SK-N-SH (cell line): ENCODE measurements at regions not wholly inside any gene's neighbourhood (a gene's known extent, or its start where the extent isn't known, plus 50 kb on each side); places are given as distances from the start of the nearest gene placed in this dataset.

Experiments used
- CTCF ChIA-PET: fragments of 300-600, 350-600 bp; formaldehyde crosslinking; extraction: SDS; loops from one replicate; lab custom pipeline; 2021; lab: Yijun Ruan, JAX
- POLR2A ChIA-PET: fragments of 350-600 bp; sonication (Branson Sonifier 250); formaldehyde crosslinking; extraction: SDS; loops from one replicate; lab custom pipeline; 2020; ENCODE audit warnings: antibody characterized with exemption, inconsistent platforms; lab: Yijun Ruan, JAX
- DNase-seq: peaks from one replicate; pipeline ENCODE4 v3.0.0; 2012
- H2AFZ ChIP-seq: fragments of 200-600 bp; sonication (generic); 2 replicates; pipeline ENCODE4 v1.8.1; 2016; ENCODE audit warnings: antibody characterized with exemption, mild to moderate bottlenecking, low read depth
- H3F3A ChIP-seq: fragments of 200-600 bp; sonication (generic); replicated peaks from 2 replicates; pipeline ENCODE3; 2016; ENCODE audit warnings: antibody characterized with exemption, mild to moderate bottlenecking; ENCODE audit not compliant: insufficient read depth
- H3K27ac ChIP-seq, 2 experiments: fragments of 200-500 bp in 1 of 2; fragments of 200-600 bp in 1 of 2; sonication (Bioruptor generic) in 1 of 2; sonication (generic), shearing (Covaris generic) in 1 of 2; 2 replicates each; pipeline versions ENCODE4 v1.5.1 to v1.6.1; 2014 to 2016; ENCODE audit warnings: low read depth in 2 of 2, inconsistent platforms in 1 of 2, low read length in 1 of 2, mild to moderate bottlenecking in 1 of 2, mixed read lengths in 1 of 2
- H3K27me3 ChIP-seq: fragments of 200-600 bp; sonication (generic), shearing (Covaris generic); 2 replicates; pipeline ENCODE4 v1.6.1; 2016; ENCODE audit warnings: mixed run types; ENCODE audit not compliant: insufficient read depth
- H3K36me3 ChIP-seq, 2 experiments: fragments of 200-500 bp in 1 of 2; fragments of 200-600 bp in 1 of 2; sonication (Bioruptor generic) in 1 of 2; sonication (generic) in 1 of 2; replicated peaks in 1 of 2; 2 replicates each; pipeline versions ENCODE3 to v1.5.1; 2014 to 2016; ENCODE audit warnings: low read length in 1 of 2, mild to moderate bottlenecking in 1 of 2; ENCODE audit not compliant: insufficient read depth in 2 of 2, control insufficient read depth in 1 of 2
- H3K4me1 ChIP-seq, 2 experiments: fragments of 200-500 bp in 1 of 2; fragments of 200-600 bp in 1 of 2; sonication (Bioruptor generic) in 1 of 2; sonication (generic), shearing (Covaris generic) in 1 of 2; 2 replicates each; pipeline versions ENCODE4 v1.5.1 to v1.6.1; 2014 to 2016; ENCODE audit warnings: low read depth in 1 of 2, low read length in 1 of 2, mixed run types in 1 of 2; ENCODE audit not compliant: insufficient read depth in 2 of 2, control insufficient read depth in 1 of 2
- H3K4me2 ChIP-seq: fragments of 200-600 bp; sonication (generic), shearing (Covaris generic); 2 replicates; pipeline ENCODE4 v1.6.1; 2017; ENCODE audit warnings: mixed run types
- H3K4me3 ChIP-seq, 2 experiments: fragments of 200-500 bp in 1 of 2; fragments of 200-600 bp in 1 of 2; sonication (Bioruptor generic) in 1 of 2; sonication (generic), shearing (Covaris generic) in 1 of 2; 2 replicates each; pipeline versions ENCODE4 v1.5.1 to v1.8.1; 2014 to 2016; ENCODE audit warnings: low read depth in 2 of 2, inconsistent platforms in 1 of 2, low read length in 1 of 2, mild to moderate bottlenecking in 1 of 2, mixed read lengths in 1 of 2, moderate library complexity in 1 of 2
- H3K79me2 ChIP-seq: fragments of 200-600 bp; sonication (generic); 2 replicates; pipeline ENCODE4 v1.8.1; 2017; ENCODE audit warnings: mild to moderate bottlenecking; ENCODE audit not compliant: insufficient read depth
- H3K9ac ChIP-seq: fragments of 200-600 bp; sonication (generic); 2 replicates; pipeline ENCODE4 v1.6.1; 2017; ENCODE audit warnings: mixed run types
- H3K9me2 ChIP-seq: fragments of 200-600 bp; sonication (generic); 2 replicates; pipeline ENCODE4 v1.6.1; 2017; ENCODE audit warnings: mixed run types
- H3K9me3 ChIP-seq: fragments of 200-600 bp; sonication (generic); 2 replicates; pipeline ENCODE4 v1.6.1; 2017; ENCODE audit warnings: mixed run types, mild to moderate bottlenecking, moderate library complexity
- H4K20me1 ChIP-seq: fragments of 200-600 bp; sonication (generic); 2 replicates; pipeline ENCODE4 v1.6.1; 2017; ENCODE audit warnings: mild to moderate bottlenecking, mixed run types; ENCODE audit not compliant: insufficient read depth
- CHD2 ChIP-seq: fragments of 150-350 bp; IDR thresholded peaks from 2 replicates; pipeline ENCODE4 v1.6.1; 2018; ENCODE audit warnings: low read length; ENCODE audit not compliant: partially characterized antibody
- EP300 ChIP-seq, 2 experiments: IDR thresholded peaks; 2 replicates each; pipeline versions ENCODE4 v1.4.0 to v1.6.1; 2012; ENCODE audit warnings: borderline replicate concordance in 1 of 2, low read depth in 1 of 2, low read length in 1 of 2
- EZH2phosphoT487 ChIP-seq: fragments of 200-600 bp; sonication (generic); IDR thresholded peaks from 2 replicates; pipeline ENCODE4 v1.6.1; 2017; ENCODE audit warnings: low read depth, mixed run types, mild to moderate bottlenecking, antibody characterized with exemption, moderate library complexity, borderline replicate concordance
- FOSL2 ChIP-seq: IDR thresholded peaks from 2 replicates; pipeline ENCODE4 v1.4.0; 2012; ENCODE audit warnings: low read depth, mild to moderate bottlenecking, moderate library complexity, borderline replicate concordance
- FOXJ3 ChIP-seq: sonication (generic); formaldehyde crosslinking; IDR thresholded peaks from 2 replicates; pipeline ENCODE4 v1.5.1; 2020; ENCODE audit warnings: mild to moderate bottlenecking, missing genetic modification reagents
- GATA2 ChIP-seq: sonication (generic); formaldehyde crosslinking; IDR thresholded peaks from 2 replicates; pipeline ENCODE4 v1.5.0; 2020; ENCODE audit warnings: mild to moderate bottlenecking, missing genetic modification reagents
- IRF3 ChIP-seq: fragments of 150-350 bp; IDR thresholded peaks from 2 replicates; pipeline ENCODE4 v1.6.1; 2016; ENCODE audit warnings: mild to moderate bottlenecking, low read depth, low read length
- JUND ChIP-seq: IDR thresholded peaks from 2 replicates; pipeline ENCODE4 v1.4.0; 2012
- MEF2A ChIP-seq: IDR thresholded peaks from 2 replicates; pipeline ENCODE4 v1.4.0; 2012; ENCODE audit warnings: low read depth, borderline replicate concordance
- PBX3 ChIP-seq: IDR thresholded peaks from 2 replicates; pipeline ENCODE4; 2012
- POLR2AphosphoS5 ChIP-seq: IDR thresholded peaks from 2 replicates; pipeline ENCODE4 v1.6.1; 2012; ENCODE audit warnings: low read depth, low read length
- SIN3A ChIP-seq: IDR thresholded peaks from 2 replicates; pipeline ENCODE4 v1.6.1; 2012; ENCODE audit warnings: low read depth, mild to moderate bottlenecking, low read length, moderate library complexity, borderline replicate concordance
- SMC3 ChIP-seq: IDR thresholded peaks from 2 replicates; pipeline ENCODE4 v1.6.1; 2012; ENCODE audit warnings: low read depth, low read length, improper control_type of control experiment
- USF2 ChIP-seq: fragments of 150-350 bp; IDR thresholded peaks from 2 replicates; pipeline ENCODE4 v1.6.1; 2017; ENCODE audit warnings: antibody characterized with exemption, low read length, low read depth, borderline replicate concordance
- WGBS: methylation state at CpG from one replicate; pipeline ENCODE4 v1.1.6; 2017; ENCODE audit warnings: low lambda C conversion rate; 5-methylcytosine and 5-hydroxymethylcytosine counted together
- TF ChIP-seq, protein P1 (sequence below): IDR thresholded peaks from 2 replicates; pipeline ENCODE4 v1.4.0; 2012; ENCODE audit warnings: low read depth
- TF ChIP-seq, protein P2 (sequence below): IDR thresholded peaks from 2 replicates; pipeline ENCODE4 v1.4.0; 2012; ENCODE audit warnings: low read depth, borderline replicate concordance

- no peaks in the 10 kb centered on the region for H3K9me2 ChIP-seq
- no peak overlapping the region for H3K27ac ChIP-seq
- ChIA-PET POLR2A (no interaction called here), CTCF (interaction anchor here (0.6 kb wide), 1 partner anchor 244 kb away, joined by 3 read pairs; no protein-coding TSS in a partner anchor)
- no peaks in the 10 kb centered on the region for H3K36me3 ChIP-seq
- no peak for TF ChIP-seq PBX3
- no peak for TF ChIP-seq POLR2AphosphoS5
- TF ChIP-seq GATA2 (CRISPR knock-in tag) = no peak
- TF ChIP-seq, protein P1, sequence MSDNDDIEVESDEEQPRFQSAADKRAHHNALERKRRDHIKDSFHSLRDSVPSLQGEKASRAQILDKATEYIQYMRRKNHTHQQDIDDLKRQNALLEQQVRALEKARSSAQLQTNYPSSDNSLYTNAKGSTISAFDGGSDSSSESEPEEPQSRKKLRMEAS = no peak
- no peak for TF ChIP-seq FOXJ3 (CRISPR knock-in tag)
- TF ChIP-seq JUND = no peak
- TF ChIP-seq SMC3 = no peak
- TF ChIP-seq FOSL2 = no peak
- TF ChIP-seq EP300 (IDR thresholded peaks at IDR 0.05; ENCODE audit: borderline replicate concordance in 1 of 2, low read depth in 1 of 2, low read length in 1 of 2) = no peak
- no peak for TF ChIP-seq MEF2A
- TF ChIP-seq IRF3 = no peak
- TF ChIP-seq, protein P2, sequence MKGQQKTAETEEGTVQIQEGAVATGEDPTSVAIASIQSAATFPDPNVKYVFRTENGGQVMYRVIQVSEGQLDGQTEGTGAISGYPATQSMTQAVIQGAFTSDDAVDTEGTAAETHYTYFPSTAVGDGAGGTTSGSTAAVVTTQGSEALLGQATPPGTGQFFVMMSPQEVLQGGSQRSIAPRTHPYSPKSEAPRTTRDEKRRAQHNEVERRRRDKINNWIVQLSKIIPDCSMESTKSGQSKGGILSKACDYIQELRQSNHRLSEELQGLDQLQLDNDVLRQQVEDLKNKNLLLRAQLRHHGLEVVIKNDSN = no peak
- no peak for TF ChIP-seq CHD2
- no peak overlapping the region for H3K9ac ChIP-seq
- H3K79me2 ChIP-seq = no peaks in the 10 kb centered on the region
- no peaks in the 10 kb centered on the region for H3K9me3 ChIP-seq
- H3K4me3 ChIP-seq = no peak overlapping the region
- no peak overlapping the region for H2AFZ ChIP-seq
- H4K20me1 ChIP-seq = no peaks in the 10 kb centered on the region
- H3K27me3 ChIP-seq = no peaks in the 10 kb centered on the region
- DNase-seq = no peak
- no peaks in the 10 kb centered on the region for H3F3A ChIP-seq
- no peak overlapping the region for H3K4me2 ChIP-seq
- 23% methylated on average over 5 of the region's 9 CpGs for WGBS
- no peaks in the 10 kb centered on the region for H3K4me1 ChIP-seq
Measured at GRCh38 chr22:49525360-49525759, 302.3 kb downstream of the BRD1 start.

DNA sequence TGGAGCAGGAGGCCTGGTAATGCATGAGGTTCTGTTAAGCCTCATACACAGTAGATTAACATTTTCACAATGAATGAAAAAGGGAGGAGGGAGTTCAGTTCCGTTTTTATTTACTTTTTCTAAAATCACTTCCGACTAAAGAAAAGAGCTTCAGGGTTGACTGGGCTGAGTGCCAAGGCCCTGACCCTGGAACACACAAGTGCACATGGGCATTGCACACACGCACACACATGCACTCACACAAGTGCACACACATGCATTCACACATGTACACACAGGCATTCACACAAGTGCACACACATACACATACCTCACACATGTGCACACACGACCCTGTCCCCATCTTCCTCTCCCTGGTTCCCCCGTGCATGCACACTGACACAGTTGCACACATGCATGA lies 303.3 kb downstream of the BRD1 start:
- no peaks in the 10 kb centered on the region for H3K4me1 ChIP-seq
- DNase-seq = no peak
- 3% methylated on average over 5 of the region's 5 CpGs for WGBS
- H3K27ac ChIP-seq = no peak overlapping the region
- TF ChIP-seq FOSL2 (no peak), SMC3 (no peak), EZH2phosphoT487 (no peak), PBX3 (no peak), POLR2AphosphoS5 (no peak), FOXJ3 (CRISPR knock-in tag) (no peak), SIN3A (no peak), IRF3 (no peak), EP300 (IDR thresholded peaks at IDR 0.05; ENCODE audit: borderline replicate concordance in 1 of 2, low read depth in 1 of 2, low read length in 1 of 2) (no peak), USF2 (no peak)
- no peak overlapping the region for H2AFZ ChIP-seq
- no peaks in the 10 kb centered on the region for H3K9me3 ChIP-seq
- ChIA-PET POLR2A (no interaction called here), CTCF (no interaction called here)
- no peak overlapping the region for H3K4me3 ChIP-seq
- no peaks in the 10 kb centered on the region for H3F3A ChIP-seq
- H3K36me3 ChIP-seq = no peaks in the 10 kb centered on the region
- H3K27me3 ChIP-seq = no peaks in the 10 kb centered on the region
- H3K79me2 ChIP-seq = no peaks in the 10 kb centered on the region
- no peak overlapping the region for H3K4me2 ChIP-seq
- H4K20me1 ChIP-seq = no peaks in the 10 kb centered on the region
- H3K9ac ChIP-seq = no peak overlapping the region
- no peaks in the 10 kb centered on the region for H3K9me2 ChIP-seq
